BJ (cell line): ENCODE measurements at regions not wholly inside any gene's neighbourhood (a gene's known extent, or its start where the extent isn't known, plus 50 kb on each side); places are given as distances from the start of the nearest gene placed in this dataset.

ENCODE experiments used
- CTCF ChIA-PET: fragments of 350-600 bp; formaldehyde crosslinking; extraction: SDS; loops from one replicate; lab custom pipeline; 2021; ENCODE audit warnings: antibody characterized with exemption, inconsistent platforms; lab: Yijun Ruan, JAX
- POLR2A ChIA-PET: fragments of 300-600 bp; sonication (Branson Sonifier 250); formaldehyde crosslinking; extraction: SDS; loops from one replicate; lab custom pipeline; 2021; ENCODE audit warnings: antibody characterized with exemption; lab: Charles Lee
- DNase-seq: peaks from one replicate; pipeline ENCODE4 v3.0.0-alpha.2; 2011; ENCODE audit warnings: low read depth
- H3K27me3 ChIP-seq: 2 replicates; pipeline ENCODE4 v1.6.0; 2011; ENCODE audit warnings: low read length; ENCODE audit not compliant: control insufficient read depth, insufficient read depth
- H3K36me3 ChIP-seq: 2 replicates; pipeline ENCODE4 v1.5.1; 2011; ENCODE audit warnings: low read length; ENCODE audit not compliant: control insufficient read depth, insufficient read depth
- H3K4me3 ChIP-seq: 2 replicates; pipeline ENCODE4 v1.5.1; 2011; ENCODE audit warnings: low read depth, mild to moderate bottlenecking, control low read depth, low read length
- TF ChIP-seq, protein P1 (sequence below): IDR thresholded peaks from 2 replicates; pipeline ENCODE4 v1.5.1; 2011; ENCODE audit warnings: low read depth, mild to moderate bottlenecking, control low read depth, inconsistent platforms, low read length, moderate library complexity; ENCODE audit not compliant: insufficient read depth

- TF ChIP-seq, protein P1, sequence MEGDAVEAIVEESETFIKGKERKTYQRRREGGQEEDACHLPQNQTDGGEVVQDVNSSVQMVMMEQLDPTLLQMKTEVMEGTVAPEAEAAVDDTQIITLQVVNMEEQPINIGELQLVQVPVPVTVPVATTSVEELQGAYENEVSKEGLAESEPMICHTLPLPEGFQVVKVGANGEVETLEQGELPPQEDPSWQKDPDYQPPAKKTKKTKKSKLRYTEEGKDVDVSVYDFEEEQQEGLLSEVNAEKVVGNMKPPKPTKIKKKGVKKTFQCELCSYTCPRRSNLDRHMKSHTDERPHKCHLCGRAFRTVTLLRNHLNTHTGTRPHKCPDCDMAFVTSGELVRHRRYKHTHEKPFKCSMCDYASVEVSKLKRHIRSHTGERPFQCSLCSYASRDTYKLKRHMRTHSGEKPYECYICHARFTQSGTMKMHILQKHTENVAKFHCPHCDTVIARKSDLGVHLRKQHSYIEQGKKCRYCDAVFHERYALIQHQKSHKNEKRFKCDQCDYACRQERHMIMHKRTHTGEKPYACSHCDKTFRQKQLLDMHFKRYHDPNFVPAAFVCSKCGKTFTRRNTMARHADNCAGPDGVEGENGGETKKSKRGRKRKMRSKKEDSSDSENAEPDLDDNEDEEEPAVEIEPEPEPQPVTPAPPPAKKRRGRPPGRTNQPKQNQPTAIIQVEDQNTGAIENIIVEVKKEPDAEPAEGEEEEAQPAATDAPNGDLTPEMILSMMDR: no peak
- no peak overlapping the region for H3K4me3 ChIP-seq
- ChIA-PET POLR2A (no interaction called here), CTCF (no interaction called here)
- no peak for DNase-seq
- H3K36me3 ChIP-seq: no peaks in the 10 kb centered on the region
- no peaks in the 10 kb centered on the region for H3K27me3 ChIP-seq
These were observed 106.7 kb downstream of the FAM43A start for GRCh38 chr3:194792368-194792767.

DNA sequence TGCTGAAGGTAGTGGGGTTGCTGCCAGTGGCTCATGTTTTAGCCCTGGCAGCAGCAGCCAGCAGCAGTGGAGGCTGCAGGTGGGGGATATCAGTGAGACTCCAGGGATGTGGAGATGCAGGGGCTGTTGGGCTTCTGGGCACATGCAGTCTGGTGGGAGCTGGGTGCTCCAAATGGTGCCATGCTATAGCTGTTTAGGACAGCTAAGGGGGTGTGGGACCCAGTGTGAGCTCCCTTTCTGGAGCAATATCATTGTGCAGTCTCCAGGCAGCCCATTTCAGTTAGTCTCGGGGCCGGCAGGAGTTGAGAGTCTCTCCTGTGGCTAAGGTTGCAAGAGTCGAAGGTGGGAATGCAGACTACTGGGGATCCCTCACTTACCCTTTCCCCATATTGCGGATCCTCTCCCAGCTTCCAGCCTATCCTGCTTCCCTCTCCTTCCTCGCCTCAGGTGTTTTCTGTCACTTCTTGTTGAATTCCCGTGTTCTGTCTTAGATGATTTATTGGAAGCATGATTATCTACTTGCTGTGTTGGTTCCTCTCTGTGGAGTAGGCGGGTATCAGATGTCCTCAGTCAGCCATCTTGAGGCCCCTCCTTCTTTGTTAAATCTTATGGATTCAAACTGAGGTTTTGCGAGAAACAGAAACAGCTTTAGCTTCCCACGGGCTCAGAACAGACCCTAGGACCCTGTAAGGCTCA lies 112.0 kb downstream of the FAM43A start:
- CTCF ChIA-PET: interaction anchor here (1.0 kb wide), 1 partner anchor 9 kb away, joined by 3 read pairs; no protein-coding TSS in a partner anchor
- DNase-seq: no peak
- Histone ChIP-seq H3K4me3 (no peak overlapping the region), H3K27me3 (peaks cover 3% of the 10 kb centered on the region), H3K36me3 (no peaks in the 10 kb centered on the region)
- POLR2A ChIA-PET: no interaction called here
- TF ChIP-seq, protein P1: no peak

DNA sequence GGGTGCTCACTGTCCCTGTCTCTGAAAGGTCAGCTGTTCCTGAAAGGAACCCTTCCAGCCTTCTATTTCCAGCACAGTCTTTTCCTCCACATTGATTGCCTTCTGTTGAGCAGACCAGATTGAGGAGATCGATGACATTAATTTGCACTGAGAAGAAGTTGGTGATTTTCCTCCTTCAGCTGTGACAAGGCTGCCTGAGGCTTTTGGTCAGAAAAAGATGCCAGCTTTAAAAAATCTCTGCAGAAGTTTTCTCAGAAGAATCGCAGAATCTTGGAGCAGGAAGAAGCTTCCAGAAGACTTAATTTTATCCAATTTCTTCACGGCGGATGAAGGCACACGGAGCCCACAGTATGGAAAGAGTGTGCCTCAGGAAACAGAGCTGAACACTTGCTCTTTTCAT lies 112.8 kb downstream of the FAM43A start:
- POLR2A ChIA-PET: no interaction called here
- CTCF ChIA-PET: interaction anchor here (1.0 kb wide), 1 partner anchor 8 kb away, joined by 3 read pairs; no protein-coding TSS in a partner anchor
- no peaks in the 10 kb centered on the region for H3K36me3 ChIP-seq
- H3K4me3 ChIP-seq: no peak overlapping the region
- no peak for DNase-seq
- H3K27me3 ChIP-seq: peaks cover 3% of the 10 kb centered on the region
- TF ChIP-seq, protein P1: no peak

- Histone ChIP-seq H3K27me3 (peaks cover 6% of the 10 kb centered on the region), H3K4me3 (no peak overlapping the region), H3K36me3 (no peaks in the 10 kb centered on the region)
- TF ChIP-seq, protein P1: no peak
- ChIA-PET POLR2A (no interaction called here), CTCF (interaction anchor here (1.0 kb wide), 2 partner anchors 15 to 114 kb away, joined by 3 read pairs; no protein-coding TSS in a partner anchor)
- no peak for DNase-seq
These were observed 114.3 kb downstream of the FAM43A start for GRCh38 chr3:194800002-194800401.

GRCh38 chr3:194801461-194802432 lies 116.1 kb downstream of the FAM43A start:
- CTCF ChIA-PET: no interaction called here
- POLR2A ChIA-PET: no interaction called here
- DNase-seq: no peak
- Histone ChIP-seq H3K36me3 (no peaks in the 10 kb centered on the region), H3K4me3 (no peak overlapping the region), H3K27me3 (peaks cover 8% of the 10 kb centered on the region)
- TF ChIP-seq, protein P1: no peak
